ENCODE measurements at regions not wholly inside any gene's neighbourhood (a gene's known extent, or its start where the extent isn't known, plus 50 kb on each side); places are given as distances from the start of the nearest gene placed in this dataset.

DNA sequence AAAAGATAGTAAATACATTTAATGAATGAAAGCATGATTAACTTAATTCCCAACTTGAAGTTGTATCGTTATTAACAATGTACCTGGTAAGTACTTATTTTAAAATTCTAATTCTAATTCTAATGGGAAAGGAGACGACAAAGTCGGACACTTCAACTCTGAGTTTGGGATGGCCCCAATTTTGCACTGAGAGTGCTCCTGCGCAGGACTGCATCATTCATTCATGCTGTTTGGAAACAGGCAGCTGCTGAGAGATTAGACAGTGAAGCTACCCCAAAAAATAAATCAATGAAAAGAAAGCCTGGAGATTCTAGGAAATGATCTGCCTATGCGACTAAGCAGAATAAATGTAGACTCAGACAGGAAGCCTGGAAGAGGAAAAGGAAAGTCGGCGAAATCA is 141.7 kb upstream of the VKORC1L1 start:
- TF ChIP-seq SMC3 (conservative IDR thresholded peaks at IDR 0.05; ENCODE audit: poor library complexity) (no peak), REST (IDR thresholded peaks at IDR 0.05; ENCODE audit: borderline replicate concordance) (no peak)

All from neural cell (in vitro differentiated cells).